MG63 (cell line): ENCODE measurements at regions not wholly inside any gene's neighbourhood (a gene's known extent, or its start where the extent isn't known, plus 50 kb on each side); places are given as distances from the start of the nearest gene placed in this dataset.

Source experiments
- DNase-seq: peaks from one replicate; pipeline ENCODE4 v3.0.0-alpha.2; 2020
- H3K27me3 ChIP-seq: fragments of 250-450 bp; sonication (Bioruptor Pico); 2 replicates; pipeline ENCODE4 v1.5.1; 2020; ENCODE audit warnings: mild to moderate bottlenecking, moderate library complexity
- H3K36me3 ChIP-seq: fragments of 250-450 bp; sonication (Bioruptor Pico); 2 replicates; pipeline ENCODE4 v1.5.1; 2020; ENCODE audit warnings: mild to moderate bottlenecking, moderate library complexity
- H3K4me3 ChIP-seq: fragments of 250-450 bp; sonication (Bioruptor Pico); 2 replicates; pipeline ENCODE4 v1.5.1; 2020; ENCODE audit warnings: mild to moderate bottlenecking, moderate library complexity
- H3K9me3 ChIP-seq: fragments of 250-450 bp; sonication (Bioruptor Pico); 2 replicates; pipeline ENCODE4 v1.5.1; 2020; ENCODE audit warnings: mild to moderate bottlenecking, moderate library complexity

DNA sequence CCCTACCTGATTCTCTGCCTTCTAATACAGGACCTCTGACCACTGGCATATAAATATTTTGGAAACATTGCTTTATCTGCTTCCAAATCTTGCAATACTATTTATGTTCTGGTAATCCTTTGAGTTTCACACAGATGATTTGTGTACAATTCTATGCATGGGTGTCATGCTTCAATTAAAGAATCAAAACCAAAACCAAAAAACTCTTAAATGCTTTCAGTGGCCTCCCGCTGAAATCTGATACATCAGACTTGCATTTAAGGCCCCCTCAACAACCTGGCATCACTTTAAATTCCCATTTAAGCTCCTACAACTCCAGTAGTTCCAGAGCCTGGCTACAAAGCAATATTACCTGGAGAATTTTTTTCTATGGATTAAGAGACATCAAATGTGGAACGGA, 221.7 kb upstream of the NAV3 start:
- DNase-seq, result no peak
- Histone ChIP-seq H3K27me3 (peaks cover 2% of the 10 kb centered on the region), H3K4me3 (no peak overlapping the region), H3K36me3 (no peaks in the 10 kb centered on the region), H3K9me3 (no peaks in the 10 kb centered on the region)

DNA sequence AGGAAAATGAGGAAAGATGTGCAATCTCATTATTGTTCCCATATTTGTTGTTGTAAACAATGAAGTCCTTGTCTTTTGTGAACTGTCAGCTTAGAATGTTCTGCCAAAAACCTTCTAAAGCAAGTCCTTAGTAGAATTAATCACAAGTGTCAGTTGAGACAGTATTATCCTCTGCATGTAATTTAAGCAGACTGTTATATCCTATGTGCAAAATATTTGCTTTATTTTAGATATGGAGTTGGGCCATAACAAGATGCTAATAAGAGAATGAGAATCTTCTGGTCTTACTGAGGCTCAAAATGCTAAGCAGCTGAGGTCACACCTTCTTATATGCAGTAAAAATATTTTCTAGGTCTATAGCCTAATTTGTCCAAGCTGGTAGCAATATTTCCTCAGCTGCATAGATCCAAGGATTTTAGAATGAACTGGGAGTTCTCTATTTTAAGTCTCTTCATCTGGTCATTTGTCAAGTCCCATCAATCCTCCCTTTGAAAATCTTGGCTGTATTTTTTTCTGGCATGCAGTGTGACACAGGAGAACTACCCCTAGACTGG, 222.3 kb upstream of the NAV3 start:
- peaks cover 2% of the 10 kb centered on the region for H3K27me3 ChIP-seq
- no peak overlapping the region for H3K4me3 ChIP-seq
- DNase-seq, result no peak
- H3K36me3 ChIP-seq, result no peaks in the 10 kb centered on the region
- no peaks in the 10 kb centered on the region for H3K9me3 ChIP-seq

DNA sequence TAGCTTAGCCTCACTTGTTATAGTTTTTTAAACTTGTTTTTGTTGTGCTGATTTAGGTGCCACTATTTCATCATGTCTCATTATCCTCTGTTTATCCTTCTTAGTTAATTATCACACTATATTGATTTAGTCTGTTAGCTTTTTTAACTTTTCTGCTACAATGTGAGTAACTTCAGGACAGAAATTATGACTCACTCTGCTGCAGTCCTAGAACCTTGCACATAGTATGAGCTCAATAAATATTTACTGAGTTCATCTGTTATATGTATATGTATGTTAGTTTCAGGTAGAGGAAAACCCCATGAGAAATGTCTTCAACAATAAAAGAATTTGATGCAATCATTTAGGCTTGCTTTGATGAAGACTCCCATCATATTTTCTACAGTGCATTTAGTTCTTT, 224.3 kb upstream of the NAV3 start:
- no peaks in the 10 kb centered on the region for H3K9me3 ChIP-seq
- no peaks in the 10 kb centered on the region for H3K36me3 ChIP-seq
- DNase-seq, result no peak
- H3K27me3 ChIP-seq, result peaks cover 5% of the 10 kb centered on the region
- no peak overlapping the region for H3K4me3 ChIP-seq

DNA sequence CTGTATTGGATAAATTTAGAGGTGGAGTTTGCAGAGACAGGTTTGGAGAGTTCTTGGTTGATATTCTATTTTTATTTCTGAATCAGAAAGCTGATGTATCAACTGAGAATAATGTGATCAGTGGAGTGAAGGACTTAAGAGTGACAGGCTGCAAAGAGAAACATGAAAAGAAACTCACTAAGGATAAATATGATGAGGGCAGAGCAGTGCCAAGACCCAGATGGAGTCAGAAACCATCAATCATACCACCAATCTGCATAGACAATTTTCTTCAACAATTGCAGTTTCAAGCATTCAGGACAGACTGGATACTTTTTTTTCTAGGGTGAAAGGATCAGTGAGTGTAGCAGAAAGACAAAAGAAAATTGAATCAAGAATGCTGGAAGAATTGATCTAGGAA, 226.7 kb upstream of the NAV3 start:
- DNase-seq, result no peak

DNA sequence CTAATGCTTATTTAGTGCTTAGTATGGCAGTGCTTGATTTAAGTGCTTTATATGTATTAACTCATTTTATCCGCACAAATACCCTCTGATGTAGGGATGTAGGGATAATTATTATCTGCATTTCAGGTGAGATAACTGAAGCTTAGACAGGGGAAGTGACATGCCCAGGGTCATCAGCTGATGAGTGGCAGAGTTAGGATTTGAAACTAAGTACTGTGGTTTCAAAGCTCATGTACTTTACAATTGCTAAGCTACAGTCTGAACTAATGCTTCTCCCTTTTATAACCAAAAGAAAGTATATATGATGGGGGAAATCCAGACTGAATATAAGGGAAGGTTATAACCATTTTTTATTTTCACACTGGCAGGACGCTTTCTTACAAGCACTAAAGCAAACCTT, 229.6 kb upstream of the NAV3 start:
- peaks cover 3% of the 10 kb centered on the region for H3K27me3 ChIP-seq
- no peak for DNase-seq
- H3K9me3 ChIP-seq, result no peaks in the 10 kb centered on the region
- H3K36me3 ChIP-seq, result no peaks in the 10 kb centered on the region
- no peak overlapping the region for H3K4me3 ChIP-seq

More for the DNA sequence above, 226.7 kb upstream of the NAV3 start:
- Histone ChIP-seq H3K36me3 (no peaks in the 10 kb centered on the region), H3K4me3 (no peak overlapping the region), H3K9me3 (no peaks in the 10 kb centered on the region), H3K27me3 (peaks cover 5% of the 10 kb centered on the region)

DNA sequence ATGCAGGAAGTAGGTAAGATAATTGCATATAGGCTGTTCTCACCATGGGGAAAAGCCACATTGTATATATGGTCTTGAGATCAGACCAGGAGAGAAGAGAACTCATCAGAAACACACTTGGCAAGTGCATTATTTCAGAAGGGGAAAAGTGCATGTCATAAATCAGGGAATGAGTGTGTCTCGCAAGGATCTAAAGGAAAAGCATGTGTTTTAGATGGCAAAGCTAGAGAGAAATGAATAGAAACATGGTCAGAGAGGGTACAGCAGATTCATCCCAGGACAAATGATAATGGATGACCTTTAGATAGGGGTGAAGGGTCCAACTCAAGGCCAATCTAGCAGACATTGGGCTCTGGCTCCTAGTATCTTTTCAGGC, 230.2 kb upstream of the NAV3 start:
- H3K4me3 ChIP-seq, result no peak overlapping the region
- no peaks in the 10 kb centered on the region for H3K36me3 ChIP-seq
- H3K27me3 ChIP-seq, result peaks cover 3% of the 10 kb centered on the region
- DNase-seq, result no peak
- H3K9me3 ChIP-seq, result no peaks in the 10 kb centered on the region

DNA sequence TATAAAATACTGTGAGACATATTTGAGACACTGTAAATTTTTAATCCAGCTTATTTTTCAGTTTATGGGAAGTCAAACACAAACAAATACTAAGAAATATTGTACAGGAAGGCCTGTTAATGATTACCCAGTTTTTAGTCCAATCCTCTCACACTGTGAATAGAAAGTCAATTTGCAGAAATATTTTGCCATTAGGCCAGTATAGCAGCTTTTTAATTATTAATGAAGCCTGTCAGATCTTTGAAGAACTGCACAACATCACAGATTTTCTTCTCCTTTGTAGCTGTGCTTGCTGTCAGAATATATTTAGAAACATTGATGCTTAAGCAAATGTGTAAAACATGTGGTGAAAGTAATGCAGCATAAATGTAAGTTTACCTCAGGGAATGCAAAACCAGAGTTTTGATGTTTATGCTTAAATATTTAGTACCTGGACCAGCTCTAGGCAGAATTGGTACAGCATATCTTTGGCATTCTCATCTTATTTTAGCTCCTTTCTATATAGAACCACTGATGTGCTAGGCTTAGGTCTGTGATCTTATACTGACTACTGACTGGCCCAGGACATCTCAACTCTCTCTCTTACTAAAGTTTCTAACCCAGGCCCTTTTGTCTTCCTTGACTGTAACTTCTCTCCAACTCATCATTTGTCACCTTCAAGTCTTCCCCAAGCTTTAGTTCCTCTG, 230.8 kb upstream of the NAV3 start:
- no peaks in the 10 kb centered on the region for H3K36me3 ChIP-seq
- no peaks in the 10 kb centered on the region for H3K9me3 ChIP-seq
- H3K4me3 ChIP-seq, result no peak overlapping the region
- peaks cover 3% of the 10 kb centered on the region for H3K27me3 ChIP-seq
- no peak for DNase-seq

DNA sequence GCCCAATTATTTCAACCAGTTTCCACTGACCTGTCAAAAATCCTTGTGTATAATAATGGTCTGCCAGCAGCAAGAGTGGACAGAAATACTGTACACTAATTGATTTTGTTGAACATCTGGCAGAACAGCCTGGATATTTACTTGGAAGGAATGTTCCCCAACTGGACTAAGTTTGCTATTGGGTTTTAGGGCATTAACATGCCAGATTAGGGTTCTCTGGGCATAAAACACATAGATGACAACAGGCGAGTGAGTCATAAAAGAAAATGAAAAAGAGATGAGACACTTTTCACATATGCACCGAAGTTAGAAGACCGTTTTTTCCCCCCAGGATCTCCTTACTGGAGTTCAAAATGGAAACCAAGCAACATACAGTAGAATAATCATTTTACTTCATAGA, 236.3 kb upstream of the NAV3 start:
- no peak overlapping the region for H3K4me3 ChIP-seq
- no peak for DNase-seq
- no peaks in the 10 kb centered on the region for H3K36me3 ChIP-seq
- H3K27me3 ChIP-seq, result no peaks in the 10 kb centered on the region; the same call in 1 of the 2 replicates
- H3K9me3 ChIP-seq, result no peaks in the 10 kb centered on the region

DNA sequence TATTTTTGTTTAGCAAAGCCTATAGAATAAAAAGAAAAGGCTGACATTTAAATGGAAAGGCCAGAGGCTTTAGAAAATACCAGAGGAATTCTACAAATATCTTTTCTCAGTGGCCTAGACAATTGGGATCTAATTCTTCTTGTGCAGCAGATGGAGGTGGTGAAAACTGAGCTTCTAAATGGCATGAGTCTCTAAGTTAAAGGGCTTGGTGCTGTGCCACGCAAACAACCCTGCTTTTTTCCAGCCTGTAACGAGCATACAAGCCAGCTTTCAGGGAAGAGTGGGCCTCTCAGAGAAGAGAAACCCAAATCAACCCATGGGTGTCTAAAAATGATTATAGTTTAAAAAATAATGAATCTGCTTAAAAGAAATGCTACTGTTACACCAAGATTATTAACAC, 237.9 kb upstream of the NAV3 start:
- Histone ChIP-seq H3K36me3 (no peaks in the 10 kb centered on the region), H3K27me3 (peaks cover under 1% of the 10 kb centered on the region; the same call in 1 of the 2 replicates), H3K4me3 (no peak overlapping the region), H3K9me3 (no peaks in the 10 kb centered on the region)
- DNase-seq, result no peak

DNA sequence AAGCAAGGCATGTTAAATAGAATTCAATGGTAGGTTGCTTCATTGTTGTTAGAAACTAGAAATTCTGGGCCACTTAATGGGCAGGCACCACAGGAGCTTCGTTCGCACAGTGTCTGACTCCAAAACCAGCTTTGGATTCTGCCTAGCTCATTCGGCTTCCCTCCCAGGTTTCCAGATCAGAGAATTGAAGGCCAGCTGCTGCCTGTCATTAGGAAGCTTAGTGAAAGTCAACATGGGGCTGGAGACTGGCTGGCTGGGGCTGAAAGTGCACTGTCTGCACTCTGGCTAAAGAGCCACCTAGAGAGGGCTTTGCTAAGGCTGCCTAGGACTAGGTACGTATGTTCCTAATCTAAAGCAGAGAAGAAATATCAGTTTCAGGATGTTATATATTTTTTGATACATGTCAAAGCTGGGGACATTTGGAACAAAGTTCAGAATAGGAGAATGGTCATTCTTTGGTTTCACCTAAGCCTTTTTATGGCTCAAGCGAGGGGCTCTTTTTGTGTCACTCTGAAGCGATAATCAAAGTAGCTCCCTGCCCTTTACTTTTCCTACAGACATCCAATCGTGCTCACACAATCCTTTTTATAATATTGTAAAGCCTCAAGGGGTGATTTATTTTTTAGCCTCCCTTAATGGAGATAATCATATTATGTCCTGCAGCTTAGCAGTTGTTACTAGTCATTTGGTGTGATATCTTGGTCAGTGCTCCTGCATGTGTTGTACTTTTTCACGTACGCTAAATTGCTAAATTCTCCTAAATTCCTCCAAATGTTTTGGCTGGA, 238.5 kb upstream of the NAV3 start:
- Histone ChIP-seq H3K4me3 (no peak overlapping the region), H3K9me3 (no peaks in the 10 kb centered on the region), H3K36me3 (no peaks in the 10 kb centered on the region), H3K27me3 (peaks cover 2% of the 10 kb centered on the region; the same call in 1 of the 2 replicates)
- DNase-seq, result no peak

DNA sequence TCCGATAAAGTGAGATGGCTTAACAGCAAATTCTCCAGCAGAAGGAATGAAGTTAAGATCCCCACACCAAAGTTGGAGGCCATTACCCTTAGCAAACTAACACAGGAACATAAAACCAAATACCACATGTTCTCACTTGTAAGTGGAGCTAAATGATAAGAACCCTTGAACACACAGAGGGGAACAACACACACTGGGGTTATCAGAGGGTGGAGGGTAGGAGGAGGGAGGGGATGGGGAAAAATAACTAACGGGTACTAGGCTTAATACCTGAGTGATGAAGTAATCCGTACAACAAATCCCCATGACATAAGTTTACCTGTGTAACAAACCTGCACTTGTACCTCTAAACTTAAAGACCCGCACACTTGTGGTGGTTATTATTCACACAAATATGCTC, 240.4 kb upstream of the NAV3 start:
- Histone ChIP-seq H3K36me3 (no peaks in the 10 kb centered on the region), H3K4me3 (no peak overlapping the region), H3K9me3 (no peaks in the 10 kb centered on the region), H3K27me3 (0 out of 2 replicates have a peak, but pooled peaks cover 2% of the 10 kb centered on the region)
- DNase-seq, result no peak

DNA sequence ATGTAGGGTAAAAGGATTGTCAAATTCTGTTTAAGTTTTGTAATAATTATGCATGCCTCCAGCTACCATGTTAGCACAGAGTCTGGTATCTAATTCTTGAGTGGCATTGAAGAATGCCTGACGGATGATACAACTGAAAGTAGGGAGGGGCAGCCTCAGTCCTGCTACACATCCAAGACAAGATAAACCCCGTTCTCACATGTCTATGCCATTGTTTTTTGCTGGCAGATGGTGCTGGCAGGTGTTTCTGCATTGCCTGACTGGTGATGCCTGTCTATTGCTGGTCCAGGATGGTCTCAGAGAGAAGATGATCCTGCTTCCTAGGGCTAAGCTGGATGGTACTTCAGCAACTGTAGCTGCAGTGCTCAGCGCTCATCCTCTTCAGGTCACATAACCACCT, 245.8 kb upstream of the NAV3 start:
- DNase-seq, result no peak
- Histone ChIP-seq H3K27me3 (peaks cover 5% of the 10 kb centered on the region; the same call in 1 of the 2 replicates), H3K9me3 (no peaks in the 10 kb centered on the region), H3K4me3 (no peak overlapping the region), H3K36me3 (no peaks in the 10 kb centered on the region)

DNA sequence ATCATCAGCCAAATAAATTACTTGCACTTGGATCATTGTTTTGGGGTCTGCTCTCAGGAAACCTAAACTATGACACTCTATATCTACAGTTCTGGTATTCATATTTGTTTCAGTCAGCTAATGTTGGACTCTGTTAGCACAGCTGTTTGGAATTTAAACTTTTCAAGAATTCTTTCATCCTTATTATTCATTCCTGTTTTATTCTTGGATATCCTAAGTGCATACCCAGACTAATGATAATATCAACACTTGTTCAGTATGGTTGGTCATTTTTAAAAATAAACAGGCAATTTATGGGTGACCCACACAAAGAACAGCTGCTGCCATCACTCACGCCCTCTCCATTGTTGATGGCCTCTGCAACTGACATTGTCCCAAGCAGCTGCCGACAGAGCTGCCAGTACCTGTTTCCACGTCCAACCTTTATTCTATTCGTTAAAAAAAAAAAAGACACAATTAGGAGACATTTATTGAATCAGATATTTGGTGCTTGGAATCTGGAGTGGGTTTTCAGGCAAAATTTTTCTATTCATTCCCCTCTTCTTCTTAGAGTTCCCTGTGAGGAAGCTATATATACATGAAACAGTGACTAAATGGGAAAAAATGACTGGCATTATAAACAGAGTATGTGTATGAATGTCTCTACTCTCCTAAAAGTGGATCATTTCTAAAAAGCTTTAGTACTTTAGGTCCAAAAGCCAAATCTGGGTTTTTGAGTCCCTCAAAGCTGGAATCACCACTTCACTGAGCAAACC, 252.1 kb upstream of the NAV3 start:
- no peaks in the 10 kb centered on the region for H3K36me3 ChIP-seq
- H3K9me3 ChIP-seq, result no peaks in the 10 kb centered on the region
- H3K4me3 ChIP-seq, result no peak overlapping the region
- no peak for DNase-seq
- H3K27me3 ChIP-seq, result peaks cover 3% of the 10 kb centered on the region

DNA sequence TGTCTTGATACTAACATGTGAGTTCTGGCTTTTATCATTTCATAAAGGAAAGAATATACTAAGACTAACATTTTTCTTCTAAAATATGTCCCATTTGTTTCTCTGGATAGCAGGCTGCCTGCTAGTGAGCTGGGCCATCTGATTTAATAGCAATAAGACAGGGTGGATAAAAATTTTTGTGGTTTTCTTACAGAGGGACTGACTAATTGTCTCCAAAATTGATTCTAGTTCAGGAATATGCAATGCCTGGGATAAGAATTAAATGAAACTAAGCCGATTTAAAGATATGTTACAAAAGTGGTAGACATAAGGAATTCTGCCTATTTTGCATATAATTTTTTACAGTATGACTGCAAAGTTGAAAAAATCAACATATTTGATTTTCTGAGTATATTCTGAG, 252.9 kb upstream of the NAV3 start:
- DNase-seq, result no peak
- Histone ChIP-seq H3K27me3 (peaks cover 3% of the 10 kb centered on the region), H3K9me3 (no peaks in the 10 kb centered on the region), H3K36me3 (no peaks in the 10 kb centered on the region), H3K4me3 (no peak overlapping the region)

DNA sequence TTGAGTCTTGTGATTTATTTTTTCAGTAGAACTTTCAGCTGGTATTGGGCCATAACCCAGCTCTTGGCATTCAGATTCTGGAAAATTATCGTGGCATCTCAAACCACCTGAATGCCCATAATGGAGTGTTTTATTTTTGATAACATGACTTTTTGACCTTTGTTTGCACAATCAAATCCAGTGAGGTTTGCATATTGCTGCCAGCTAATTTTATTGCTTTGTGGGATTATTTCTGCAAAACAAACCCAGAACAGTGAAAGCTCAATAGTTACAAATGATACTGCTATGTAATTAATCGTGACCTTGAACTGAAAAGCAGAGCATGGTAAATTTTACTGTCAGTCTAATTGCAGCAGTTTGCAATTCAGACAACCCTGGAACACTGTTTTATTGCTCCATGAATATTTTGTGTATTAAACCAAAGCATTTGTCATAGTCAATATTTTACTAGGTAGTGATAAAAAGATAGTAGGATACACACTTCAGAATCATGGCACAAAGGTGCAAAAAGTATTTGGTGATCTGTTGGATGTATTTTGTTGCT, 255.2 kb upstream of the NAV3 start:
- Histone ChIP-seq H3K9me3 (no peaks in the 10 kb centered on the region), H3K36me3 (no peaks in the 10 kb centered on the region), H3K4me3 (no peak overlapping the region), H3K27me3 (no peaks in the 10 kb centered on the region; the same call in 1 of the 2 replicates)
- no peak for DNase-seq

DNA sequence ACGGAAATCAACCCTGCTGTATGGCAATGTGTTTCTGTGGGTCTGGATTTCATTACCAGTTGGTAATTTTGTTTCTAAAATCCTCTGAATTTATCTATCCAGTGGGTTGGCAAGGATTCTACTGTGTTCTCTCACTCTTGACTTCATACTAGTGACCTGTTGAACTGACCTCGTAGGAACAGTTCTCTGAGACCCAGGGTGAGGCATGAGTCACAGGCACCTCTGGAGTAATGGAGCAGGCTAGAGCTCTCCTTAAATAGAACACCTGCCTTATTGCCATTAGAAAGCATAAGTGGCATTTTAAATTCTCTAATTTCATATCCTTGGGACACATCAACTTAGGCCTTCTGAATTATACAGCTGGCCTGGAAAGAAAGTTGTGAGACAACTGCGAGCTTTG, 258.3 kb upstream of the NAV3 start:
- Histone ChIP-seq H3K4me3 (no peak overlapping the region), H3K9me3 (no peaks in the 10 kb centered on the region), H3K27me3 (peaks cover 6% of the 10 kb centered on the region; the same call in 1 of the 2 replicates), H3K36me3 (no peaks in the 10 kb centered on the region)
- DNase-seq, result no peak

DNA sequence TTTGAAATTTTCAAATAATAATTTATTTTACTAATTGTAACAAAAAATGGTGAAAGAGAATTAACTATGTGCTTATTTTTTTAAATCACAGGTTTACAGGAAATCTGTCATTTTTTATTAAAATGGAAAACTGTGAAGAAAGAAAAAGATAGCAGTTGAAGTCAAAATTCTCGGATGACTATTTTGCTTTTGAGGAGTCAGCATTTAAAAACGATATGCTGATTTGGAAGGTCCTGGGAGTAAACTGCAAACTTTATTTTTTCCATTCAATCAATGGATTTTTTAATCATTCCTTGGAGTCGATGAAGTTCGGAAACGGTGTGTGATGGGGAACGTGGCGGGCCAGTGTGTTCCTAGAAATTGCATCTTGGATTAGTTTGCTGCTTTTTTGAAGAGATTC, 258.9 kb upstream of the NAV3 start:
- H3K36me3 ChIP-seq, result no peaks in the 10 kb centered on the region
- peaks cover 6% of the 10 kb centered on the region; the same call in 1 of the 2 replicates for H3K27me3 ChIP-seq
- no peaks in the 10 kb centered on the region for H3K9me3 ChIP-seq
- no peak for DNase-seq
- H3K4me3 ChIP-seq, result no peak overlapping the region
